Nephron progenitor cell (in vitro differentiated cells): ENCODE measurements at regions not wholly inside any gene's neighbourhood (a gene's known extent, or its start where the extent isn't known, plus 50 kb on each side); places are given as distances from the start of the nearest gene placed in this dataset.
"Not testable (repeated sequence)": the region's sequence is repeated elsewhere in the genome, so short reads cannot be mapped to it uniquely, and the experiment has no call there.

ENCODE experiments used
- DNase-seq: peaks from one replicate; pipeline ENCODE4 v3.0.0; 2021
- H3K27ac Mint-ChIP-seq: 2 replicates; pipeline ENCODE4 v1.8.0; 2021; ENCODE audit warnings: mild to moderate bottlenecking, moderate library complexity, mixed read lengths
- H3K27me3 Mint-ChIP-seq: 2 replicates; pipeline ENCODE4 v1.8.0; 2021; ENCODE audit warnings: mild to moderate bottlenecking, low read depth, mixed read lengths; ENCODE audit not compliant: poor library complexity
- H3K36me3 Mint-ChIP-seq: 2 replicates; pipeline ENCODE4 v1.8.0; 2021; ENCODE audit warnings: low read depth, mixed read lengths
- H3K4me1 Mint-ChIP-seq: 2 replicates; pipeline ENCODE4 v1.8.0; 2021; ENCODE audit warnings: mixed read lengths
- H3K4me3 Mint-ChIP-seq: 2 replicates; pipeline ENCODE4 v1.8.0; 2021; ENCODE audit warnings: mild to moderate bottlenecking, moderate library complexity, mixed read lengths
- H3K9me3 Mint-ChIP-seq: 2 replicates; pipeline ENCODE4 v1.8.0; 2021; ENCODE audit warnings: mild to moderate bottlenecking, moderate library complexity, mixed read lengths
- TF ChIP-seq, protein P1 (sequence below): fragments of 200-600 bp; sonication (generic); IDR thresholded peaks from 2 replicates; pipeline ENCODE4 v1.5.0; 2021; ENCODE audit warnings: antibody characterized with exemption

DNA sequence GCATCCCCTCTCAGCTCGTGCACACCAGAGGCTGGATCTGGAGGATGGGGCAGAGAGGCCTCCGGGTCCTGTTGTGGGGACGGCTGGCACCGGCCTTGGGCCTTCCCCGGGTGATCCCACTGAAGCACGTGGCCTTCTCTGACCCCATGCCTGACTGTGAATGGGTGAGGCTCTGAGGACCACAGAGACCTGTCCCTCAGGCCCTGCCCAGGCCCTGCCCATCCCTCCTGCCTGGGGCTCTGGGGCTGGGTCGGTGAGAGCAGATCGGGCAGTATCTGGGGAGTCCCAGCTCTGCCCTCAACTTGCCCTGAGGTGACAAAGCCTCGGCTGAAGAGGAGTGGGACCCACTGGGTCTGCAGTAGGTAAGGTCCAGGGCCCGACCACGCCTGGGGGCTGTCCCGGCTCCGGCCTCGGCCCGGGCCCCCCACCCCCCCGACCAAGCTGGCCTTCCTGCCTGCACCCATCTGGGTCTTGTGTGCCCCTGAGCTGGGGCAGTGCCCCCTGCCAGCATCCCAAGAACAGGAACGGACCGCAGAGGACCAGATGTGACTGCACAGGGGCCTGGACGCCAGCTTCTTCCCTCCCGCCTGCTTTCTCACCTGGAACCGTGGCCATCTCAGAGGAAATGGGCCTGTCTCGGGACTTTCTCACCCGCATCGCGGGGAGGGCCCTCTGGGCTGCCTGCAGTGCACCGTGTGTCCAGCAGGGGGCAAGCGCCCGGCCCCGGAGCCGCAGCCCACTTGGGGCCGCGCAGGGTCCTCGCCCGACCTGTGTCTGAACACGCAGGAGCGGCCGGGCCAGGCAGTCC is 255.9 kb downstream of the PARP8 start:
- TF ChIP-seq, protein P1, sequence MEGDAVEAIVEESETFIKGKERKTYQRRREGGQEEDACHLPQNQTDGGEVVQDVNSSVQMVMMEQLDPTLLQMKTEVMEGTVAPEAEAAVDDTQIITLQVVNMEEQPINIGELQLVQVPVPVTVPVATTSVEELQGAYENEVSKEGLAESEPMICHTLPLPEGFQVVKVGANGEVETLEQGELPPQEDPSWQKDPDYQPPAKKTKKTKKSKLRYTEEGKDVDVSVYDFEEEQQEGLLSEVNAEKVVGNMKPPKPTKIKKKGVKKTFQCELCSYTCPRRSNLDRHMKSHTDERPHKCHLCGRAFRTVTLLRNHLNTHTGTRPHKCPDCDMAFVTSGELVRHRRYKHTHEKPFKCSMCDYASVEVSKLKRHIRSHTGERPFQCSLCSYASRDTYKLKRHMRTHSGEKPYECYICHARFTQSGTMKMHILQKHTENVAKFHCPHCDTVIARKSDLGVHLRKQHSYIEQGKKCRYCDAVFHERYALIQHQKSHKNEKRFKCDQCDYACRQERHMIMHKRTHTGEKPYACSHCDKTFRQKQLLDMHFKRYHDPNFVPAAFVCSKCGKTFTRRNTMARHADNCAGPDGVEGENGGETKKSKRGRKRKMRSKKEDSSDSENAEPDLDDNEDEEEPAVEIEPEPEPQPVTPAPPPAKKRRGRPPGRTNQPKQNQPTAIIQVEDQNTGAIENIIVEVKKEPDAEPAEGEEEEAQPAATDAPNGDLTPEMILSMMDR = peak; percentile 77
- peak; percentile 57 for DNase-seq

GRCh38 chr5:50922942-50923767 is 256.7 kb downstream of the PARP8 start:
- DNase-seq = no peak
- no peaks in the 10 kb centered on the region for H3K27me3 Mint-ChIP-seq
- H3K36me3 Mint-ChIP-seq = no peaks in the 10 kb centered on the region
- TF ChIP-seq, protein P1 = no peak
- H3K4me3 Mint-ChIP-seq = no peak overlapping the region
- no peaks in the 10 kb centered on the region for H3K9me3 Mint-ChIP-seq
- H3K27ac Mint-ChIP-seq = no peak overlapping the region
- H3K4me1 Mint-ChIP-seq = no peaks in the 10 kb centered on the region

More for the DNA sequence above, 255.9 kb downstream of the PARP8 start:
- H3K36me3 Mint-ChIP-seq, H3K4me3 Mint-ChIP-seq, H3K27ac Mint-ChIP-seq, H3K4me1 Mint-ChIP-seq, H3K27me3 Mint-ChIP-seq, H3K9me3 Mint-ChIP-seq: not testable (repeated sequence)

DNA sequence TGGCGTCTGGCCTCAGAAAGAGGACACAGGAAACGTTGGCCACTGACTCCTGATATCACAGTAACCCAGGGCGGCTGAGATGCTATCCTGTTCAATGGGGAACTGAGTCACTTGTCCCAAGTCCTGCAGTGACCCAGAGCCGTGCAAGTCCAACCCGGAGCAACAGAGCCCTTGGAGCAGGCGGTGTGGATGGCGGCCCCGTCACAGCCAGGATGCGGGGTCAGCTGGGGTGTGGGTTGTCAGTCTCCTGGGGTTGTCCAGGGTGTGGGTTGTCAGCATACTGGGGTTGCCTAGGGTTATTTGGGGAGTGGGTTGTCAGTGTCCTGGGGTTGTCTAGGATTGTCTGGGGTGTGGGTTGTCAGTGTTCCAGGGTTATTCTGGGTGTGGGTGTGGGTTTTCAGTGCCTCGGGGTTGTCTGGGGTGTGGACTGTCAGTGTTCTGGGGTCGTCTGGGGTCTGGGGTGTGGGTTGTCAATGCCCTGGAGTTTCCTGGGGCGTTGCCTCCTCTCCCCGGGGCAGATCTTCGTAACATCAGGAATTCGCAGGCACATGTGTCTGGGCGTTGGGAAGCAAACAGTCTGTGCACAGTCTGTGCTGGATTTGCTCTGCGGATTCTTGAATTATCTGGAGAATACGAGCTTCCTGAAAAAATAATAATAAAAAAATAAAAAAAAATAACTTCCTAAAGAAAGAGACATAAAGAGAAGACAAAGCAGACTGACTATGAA is 257.5 kb downstream of the PARP8 start:
- Mint-ChIP-seq H3K36me3 (no peaks in the 10 kb centered on the region), H3K4me1 (no peaks in the 10 kb centered on the region), H3K9me3 (no peaks in the 10 kb centered on the region), H3K27me3 (no peaks in the 10 kb centered on the region), H3K27ac (no peak overlapping the region), H3K4me3 (no peak overlapping the region)
- TF ChIP-seq, protein P1 = no peak
- no peak for DNase-seq

GRCh38 chr5:50927953-50928352 is 261.5 kb downstream of the PARP8 start:
- H3K36me3 Mint-ChIP-seq = no peaks in the 10 kb centered on the region
- no peak overlapping the region for H3K27ac Mint-ChIP-seq
- TF ChIP-seq, protein P1 = no peak
- H3K4me1 Mint-ChIP-seq = no peaks in the 10 kb centered on the region
- H3K9me3 Mint-ChIP-seq = no peaks in the 10 kb centered on the region
- H3K4me3 Mint-ChIP-seq = no peak overlapping the region
- no peaks in the 10 kb centered on the region for H3K27me3 Mint-ChIP-seq
- DNase-seq = no peak

GRCh38 chr5:50929174-50929573 is 262.7 kb downstream of the PARP8 start:
- H3K4me1 Mint-ChIP-seq = no peaks in the 10 kb centered on the region
- H3K4me3 Mint-ChIP-seq = no peak overlapping the region
- H3K9me3 Mint-ChIP-seq = no peaks in the 10 kb centered on the region
- H3K27ac Mint-ChIP-seq = no peak overlapping the region
- DNase-seq = no peak
- TF ChIP-seq, protein P1 = no peak
- H3K36me3 Mint-ChIP-seq = no peaks in the 10 kb centered on the region
- H3K27me3 Mint-ChIP-seq = no peaks in the 10 kb centered on the region
